T-cell (primary cell): ENCODE measurements at regions not wholly inside any gene's neighbourhood (a gene's known extent, or its start where the extent isn't known, plus 50 kb on each side); places are given as distances from the start of the nearest gene placed in this dataset.

Source experiments
- ATAC-seq, 4 experiments: fragments of 200-7000 bp in 3 of 4; fragments of 150-1000 bp in 1 of 4; cut with Tn5 transposase; replicated peaks in 1 of 4; 1 replicate in 3 of 4; 2 replicates in 1 of 4; pipeline ENCODE4 v1.10.0; 2021; ENCODE audit warnings: moderate library complexity in 3 of 4, mild to moderate bottlenecking in 2 of 4, moderate number of reproducible peaks in 1 of 4
- CTCF ChIA-PET, 2 donors: fragments of 300-600 bp; sonication (Branson Sonifier 250); formaldehyde crosslinking; loops; one replicate each; lab custom pipeline; 2022; ENCODE audit warnings: antibody characterized with exemption in 2 of 2; lab: Charles Lee
- POLR2A ChIA-PET, 2 donors: fragments of 300-600 bp; sonication (Branson Sonifier 250); formaldehyde crosslinking; loops; one replicate each; lab custom pipeline; 2022; ENCODE audit warnings: antibody characterized with exemption in 2 of 2; lab: Charles Lee
- DNase-seq, 35 experiments: peaks; one replicate each; pipeline versions ENCODE4 v3.0.0 to v3.0.0-alpha.2; 2013 to 2023
- H3K27ac ChIP-seq: one replicate; pipeline ENCODE4 v1.5.1; 2013; ENCODE audit warnings: low read length
- H3K27me3 ChIP-seq, 2 experiments: replicated peaks in 1 of 2; 1 replicate in 1 of 2; 2 replicates in 1 of 2; pipeline versions ENCODE4 v1.6.1 to v1.7.0; 2013; ENCODE audit warnings: low read length in 1 of 2, mixed read lengths in 1 of 2; ENCODE audit not compliant: control insufficient read depth in 2 of 2, insufficient read depth in 2 of 2; ENCODE audit errors: extremely low read depth in 1 of 2
- H3K36me3 ChIP-seq, 2 donors: 1 replicate in 1 of 2; 2 replicates in 1 of 2; pipeline versions ENCODE4 v1.6.1 to v1.7.0; 2013; ENCODE audit warnings: low read length in 1 of 2; ENCODE audit not compliant: control insufficient read depth in 2 of 2, insufficient read depth in 1 of 2; ENCODE audit errors: extremely low read depth in 1 of 2
- H3K4me1 ChIP-seq, 2 experiments: 1 replicate in 1 of 2; 2 replicates in 1 of 2; pipeline versions ENCODE4 v1.6.1 to v1.7.0; 2013; ENCODE audit warnings: low read length in 2 of 2, mixed read lengths in 1 of 2; ENCODE audit not compliant: insufficient read depth in 2 of 2, control insufficient read depth in 1 of 2; ENCODE audit errors: extremely low read depth in 1 of 2
- H3K4me3 ChIP-seq, 2 donors: 1 replicate in 1 of 2; 2 replicates in 1 of 2; pipeline versions ENCODE4 v1.5.1 to v1.7.0; 2013; ENCODE audit warnings: mild to moderate bottlenecking in 2 of 2, low read length in 1 of 2, moderate library complexity in 1 of 2; ENCODE audit not compliant: control insufficient read depth in 1 of 2; ENCODE audit errors: extremely low read depth in 1 of 2
- H3K9me3 ChIP-seq: 2 replicates; pipeline ENCODE4 v1.7.0; 2013
- H3K27ac Mint-ChIP-seq, 2 donors: one replicate each; pipeline ENCODE4 v1.8.0; 2020 to 2021; ENCODE audit warnings: mild to moderate bottlenecking in 2 of 2, mixed read lengths in 2 of 2
- H3K27me3 Mint-ChIP-seq, 2 donors: one replicate each; pipeline ENCODE4 v1.8.0; 2021 to 2022; ENCODE audit warnings: mixed read lengths in 2 of 2
- H3K36me3 Mint-ChIP-seq: one replicate; pipeline ENCODE4 v1.8.0; 2021; ENCODE audit warnings: mixed read lengths
- H3K4me1 Mint-ChIP-seq, 3 donors: one replicate each; pipeline ENCODE4 v1.8.0; 2020 to 2022; ENCODE audit warnings: mixed read lengths in 3 of 3, mild to moderate bottlenecking in 1 of 3
- H3K4me3 Mint-ChIP-seq, 3 donors: one replicate each; pipeline ENCODE4 v1.8.0; 2020 to 2022; ENCODE audit warnings: mild to moderate bottlenecking in 3 of 3, mixed read lengths in 3 of 3, moderate library complexity in 3 of 3
- H3K9me3 Mint-ChIP-seq, 3 donors: one replicate each; pipeline ENCODE4 v1.8.0; 2020 to 2022; ENCODE audit warnings: mixed read lengths in 3 of 3
- WGBS: methylation state at CpG from one replicate; pipeline ENCODE4 v1.1.5; 2013; ENCODE audit warnings: missing lambda C conversion rate; ENCODE audit not compliant: insufficient coverage; 5-methylcytosine and 5-hydroxymethylcytosine counted together

- Mint-ChIP-seq H3K36me3 (no peaks in the 10 kb centered on the region), H3K4me1 (no peaks in the 10 kb centered on the region), H3K4me3 (no peak overlapping the region), H3K27me3 (no peaks in the 10 kb centered on the region), H3K9me3 (peaks cover 0 to 8% (median 0%) of the 10 kb centered on the region in 3 donors), H3K27ac (no peak overlapping the region)
- ChIA-PET CTCF (no interaction called here), POLR2A (no interaction called here)
- Histone ChIP-seq H3K4me3 (no peak overlapping the region), H3K27me3 (no peaks in the 10 kb centered on the region), H3K9me3 (no peaks in the 10 kb centered on the region), H3K27ac (no peak overlapping the region), H3K4me1 (no peaks in the 10 kb centered on the region), H3K36me3 (no peaks in the 10 kb centered on the region)
- no peak for ATAC-seq
- DNase-seq = no peak
- WGBS = 67% methylated on average over 1 of the region's 4 CpGs
Observed at GRCh38 chr11:96607864-96608558, 218.2 kb downstream of the JRKL start.

- WGBS = 100% methylated on average over 1 of the region's 4 CpGs
- Histone ChIP-seq H3K9me3 (no peaks in the 10 kb centered on the region), H3K36me3 (no peaks in the 10 kb centered on the region), H3K27ac (no peak overlapping the region), H3K27me3 (peaks cover 0 to 8% of the 10 kb centered on the region in 2 experiments), H3K4me1 (no peaks in the 10 kb centered on the region), H3K4me3 (no peak overlapping the region)
- no peak for DNase-seq
- CTCF ChIA-PET = no interaction called here
- H3K27ac Mint-ChIP-seq = no peak overlapping the region
- H3K36me3 Mint-ChIP-seq = no peaks in the 10 kb centered on the region
- no peaks in the 10 kb centered on the region for H3K4me1 Mint-ChIP-seq
- ATAC-seq = no peak
- H3K9me3 Mint-ChIP-seq = peaks cover 0 to 17% (median 0%) of the 10 kb centered on the region in 3 donors
- POLR2A ChIA-PET = no interaction called here
- H3K4me3 Mint-ChIP-seq = no peak overlapping the region
- peaks cover 0 to 3% of the 10 kb centered on the region in 2 donors for H3K27me3 Mint-ChIP-seq
Observed at GRCh38 chr11:96614101-96614500, 224.3 kb downstream of the JRKL start.

- ChIA-PET CTCF (no interaction called here), POLR2A (interaction anchor here in 1 of 2 donors (0.7 kb wide), 1 partner anchor 116 kb away, joined by 5 read pairs; no protein-coding TSS in a partner anchor)
- H3K36me3 ChIP-seq = no peaks in the 10 kb centered on the region
- H3K27me3 Mint-ChIP-seq = peaks cover 0 to 3% of the 10 kb centered on the region in 2 donors
- H3K4me1 Mint-ChIP-seq = no peaks in the 10 kb centered on the region
- H3K9me3 ChIP-seq = no peaks in the 10 kb centered on the region
- no peaks in the 10 kb centered on the region for H3K4me1 ChIP-seq
- no peak overlapping the region for H3K4me3 ChIP-seq
- peaks cover 0 to 8% of the 10 kb centered on the region in 2 experiments for H3K27me3 ChIP-seq
- peaks cover 0 to 17% (median 0%) of the 10 kb centered on the region in 3 donors for H3K9me3 Mint-ChIP-seq
- no peak overlapping the region for H3K27ac ChIP-seq
- no peak for ATAC-seq
- H3K4me3 Mint-ChIP-seq = no peak overlapping the region
- 37% methylated on average over 2 of the region's 4 CpGs for WGBS
- no peaks in the 10 kb centered on the region for H3K36me3 Mint-ChIP-seq
- DNase-seq = no peak
- no peak overlapping the region for H3K27ac Mint-ChIP-seq
Observed at GRCh38 chr11:96614846-96615245, 225.0 kb downstream of the JRKL start.

- peaks cover 0 to 1% (median 0%) of the 10 kb centered on the region in 3 donors for H3K9me3 Mint-ChIP-seq
- H3K4me3 ChIP-seq = no peak overlapping the region
- no peaks in the 10 kb centered on the region for H3K4me1 Mint-ChIP-seq
- no peak overlapping the region for H3K27ac ChIP-seq
- H3K27me3 Mint-ChIP-seq = peaks cover 0 to 3% of the 10 kb centered on the region in 2 donors
- ATAC-seq (no peak), DNase-seq (no peak)
- no peaks in the 10 kb centered on the region for H3K9me3 ChIP-seq
- H3K4me3 Mint-ChIP-seq = no peak overlapping the region
- no CpG with 5 or more reads among the region's 1 CpG for WGBS
- H3K36me3 ChIP-seq = no peaks in the 10 kb centered on the region
- ChIA-PET CTCF (no interaction called here), POLR2A (no interaction called here)
- H3K27ac Mint-ChIP-seq = no peak overlapping the region
- no peaks in the 10 kb centered on the region for H3K27me3 ChIP-seq
- H3K36me3 Mint-ChIP-seq = no peaks in the 10 kb centered on the region
- no peaks in the 10 kb centered on the region for H3K4me1 ChIP-seq
Observed at GRCh38 chr11:96620464-96621044, 230.7 kb downstream of the JRKL start.

- no peak for ATAC-seq
- no CpG with 5 or more reads among the region's 1 CpG for WGBS
- Histone ChIP-seq H3K4me3 (no peak overlapping the region), H3K4me1 (no peaks in the 10 kb centered on the region), H3K27me3 (no peaks in the 10 kb centered on the region), H3K36me3 (no peaks in the 10 kb centered on the region), H3K27ac (no peak overlapping the region), H3K9me3 (no peaks in the 10 kb centered on the region)
- no peak for DNase-seq
- H3K27me3 Mint-ChIP-seq = peaks cover 0 to 3% of the 10 kb centered on the region in 2 donors
- no peak overlapping the region for H3K27ac Mint-ChIP-seq
- H3K4me3 Mint-ChIP-seq = no peak overlapping the region
- H3K4me1 Mint-ChIP-seq = no peaks in the 10 kb centered on the region
- no peaks in the 10 kb centered on the region for H3K36me3 Mint-ChIP-seq
- ChIA-PET CTCF (no interaction called here), POLR2A (no interaction called here)
- peaks cover 0 to 7% (median 3%) of the 10 kb centered on the region in 3 donors for H3K9me3 Mint-ChIP-seq
Observed at GRCh38 chr11:96621161-96621560, 231.3 kb downstream of the JRKL start.

GRCh38 chr11:96622026-96622634 is 232.3 kb downstream of the JRKL start:
- no peak for DNase-seq
- 100% methylated on average over 3 of the region's 6 CpGs for WGBS
- Mint-ChIP-seq H3K4me1 (no peaks in the 10 kb centered on the region), H3K27me3 (no peaks in the 10 kb centered on the region), H3K9me3 (peaks cover 0 to 15% (median 11%) of the 10 kb centered on the region in 3 donors), H3K27ac (no peak overlapping the region), H3K4me3 (no peak overlapping the region), H3K36me3 (no peaks in the 10 kb centered on the region)
- CTCF ChIA-PET = interaction anchor here in 1 of 2 donors (0.6 kb wide), 1 partner anchor 22 kb away, joined by 5 read pairs; no protein-coding TSS in a partner anchor
- no peak for ATAC-seq
- H3K9me3 ChIP-seq = no peaks in the 10 kb centered on the region
- no peak overlapping the region for H3K4me3 ChIP-seq
- H3K27me3 ChIP-seq = no peaks in the 10 kb centered on the region
- no peaks in the 10 kb centered on the region for H3K4me1 ChIP-seq
- H3K36me3 ChIP-seq = no peaks in the 10 kb centered on the region
- POLR2A ChIA-PET = no interaction called here
- H3K27ac ChIP-seq = no peak overlapping the region
